ENCODE measurements at regions not wholly inside any gene's neighbourhood (a gene's known extent, or its start where the extent isn't known, plus 50 kb on each side); places are given as distances from the start of the nearest gene placed in this dataset.

DNA sequence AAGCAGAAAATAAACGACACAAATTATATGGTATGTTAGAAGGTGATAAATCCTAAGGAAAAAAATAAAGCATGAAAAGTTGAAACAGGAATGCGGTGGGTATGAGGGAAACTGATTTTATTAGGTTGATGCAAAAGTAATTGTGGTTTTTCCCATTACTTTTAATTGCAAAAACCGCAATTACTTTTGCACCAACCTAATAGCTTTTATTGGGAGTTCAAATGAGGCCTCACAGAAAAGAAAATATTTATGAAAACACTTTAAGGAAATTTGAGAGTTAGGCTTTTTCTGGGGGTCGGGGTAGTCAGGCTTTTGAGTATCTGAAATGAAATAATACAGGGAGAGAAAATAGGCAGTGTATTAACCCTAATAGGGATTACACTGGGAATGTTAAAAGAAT is 397.0 kb upstream of the KHDRBS2 start:
- no peak for TF ChIP-seq POLR2A (conservative IDR thresholded peaks at IDR 0.05)
- no peak for TF ChIP-seq EP300 (IDR thresholded peaks at IDR 0.05; ENCODE audit: low read length)
- TF ChIP-seq, protein P1, sequence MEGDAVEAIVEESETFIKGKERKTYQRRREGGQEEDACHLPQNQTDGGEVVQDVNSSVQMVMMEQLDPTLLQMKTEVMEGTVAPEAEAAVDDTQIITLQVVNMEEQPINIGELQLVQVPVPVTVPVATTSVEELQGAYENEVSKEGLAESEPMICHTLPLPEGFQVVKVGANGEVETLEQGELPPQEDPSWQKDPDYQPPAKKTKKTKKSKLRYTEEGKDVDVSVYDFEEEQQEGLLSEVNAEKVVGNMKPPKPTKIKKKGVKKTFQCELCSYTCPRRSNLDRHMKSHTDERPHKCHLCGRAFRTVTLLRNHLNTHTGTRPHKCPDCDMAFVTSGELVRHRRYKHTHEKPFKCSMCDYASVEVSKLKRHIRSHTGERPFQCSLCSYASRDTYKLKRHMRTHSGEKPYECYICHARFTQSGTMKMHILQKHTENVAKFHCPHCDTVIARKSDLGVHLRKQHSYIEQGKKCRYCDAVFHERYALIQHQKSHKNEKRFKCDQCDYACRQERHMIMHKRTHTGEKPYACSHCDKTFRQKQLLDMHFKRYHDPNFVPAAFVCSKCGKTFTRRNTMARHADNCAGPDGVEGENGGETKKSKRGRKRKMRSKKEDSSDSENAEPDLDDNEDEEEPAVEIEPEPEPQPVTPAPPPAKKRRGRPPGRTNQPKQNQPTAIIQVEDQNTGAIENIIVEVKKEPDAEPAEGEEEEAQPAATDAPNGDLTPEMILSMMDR (IDR thresholded peaks at IDR 0.05 in 2 of 3, conservative IDR thresholded peaks at IDR 0.05 in 1 of 3; ENCODE audit: insufficient read depth in 2 of 3, low read depth in 1 of 3, low read length in 3 of 3) = no peak
- TF ChIP-seq MAFG (tag; conservative IDR thresholded peaks at IDR 0.05) = no peak
- no peak for TF ChIP-seq FOXM1 (IDR thresholded peaks at IDR 0.05; ENCODE audit: low read depth)
- TF ChIP-seq FOXM1 (CRISPR knock-in tag; IDR thresholded peaks at IDR 0.05; ENCODE audit: low read depth) = no peak
- TF ChIP-seq JUND (IDR thresholded peaks at IDR 0.05; ENCODE audit: borderline replicate concordance, low read depth, low read length) = no peak
- no peak for TF ChIP-seq JUND (tag; IDR thresholded peaks at IDR 0.05; ENCODE audit: borderline replicate concordance, low read depth, low read length)

All from K562 (cell line).